ENCODE measurements at regions not wholly inside any gene's neighbourhood (a gene's known extent, or its start where the extent isn't known, plus 50 kb on each side); places are given as distances from the start of the nearest gene placed in this dataset.

DNA sequence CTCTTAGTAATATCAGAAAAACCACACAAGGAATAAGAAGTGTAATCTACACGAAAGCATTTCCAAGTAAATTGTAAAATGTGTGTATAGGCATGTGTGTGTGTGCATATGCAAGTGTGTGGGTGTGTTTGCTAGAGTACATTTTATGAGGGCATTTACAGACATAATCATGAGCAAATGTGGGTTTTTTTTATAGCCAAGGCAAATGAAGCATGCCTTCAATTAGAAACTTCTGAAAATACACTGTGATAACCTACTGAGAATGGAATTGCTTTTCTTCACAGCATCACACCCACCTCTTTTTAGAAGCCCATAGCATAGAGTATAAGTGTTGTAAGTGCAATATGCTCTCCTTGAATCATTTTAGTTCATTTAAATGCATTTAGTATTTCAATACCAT is 1721.1 kb downstream of the GRIK2 start (continued):
- no peak for TF ChIP-seq CHD4 (IDR thresholded peaks at IDR 0.05; ENCODE audit: borderline replicate concordance, low read length)
- no peak for TF ChIP-seq U2AF2 (IDR thresholded peaks at IDR 0.05; ENCODE audit: low read depth, low read length)
- no peak for TF ChIP-seq ZNF121 (CRISPR knock-in tag; IDR thresholded peaks at IDR 0.05)
- no peak for TF ChIP-seq FOXK2 (IDR thresholded peaks at IDR 0.05)
- TF ChIP-seq ZNF883 (CRISPR knock-in tag; IDR thresholded peaks at IDR 0.05; ENCODE audit: not compliant biosample characterization): no peak
- TF ChIP-seq ZMYM2 (CRISPR knock-in tag; IDR thresholded peaks at IDR 0.05): no peak
- no peak for TF ChIP-seq ZNF616 (CRISPR knock-in tag; IDR thresholded peaks at IDR 0.05; ENCODE audit: low read depth)
- TF ChIP-seq HNF4G (IDR thresholded peaks at IDR 0.05; ENCODE audit: borderline replicate concordance, low read depth, low read length): no peak
- TF ChIP-seq HNF4G (CRISPR knock-in tag; IDR thresholded peaks at IDR 0.05; ENCODE audit: borderline replicate concordance, low read depth): no peak
- TF ChIP-seq SNAI1 (CRISPR knock-in tag; IDR thresholded peaks at IDR 0.05; ENCODE audit: borderline replicate concordance): no peak
- no peak for TF ChIP-seq PHF5A (CRISPR knock-in tag; IDR thresholded peaks at IDR 0.05; ENCODE audit: low read depth, unreplicated experiment)
- TF ChIP-seq, protein P1, sequence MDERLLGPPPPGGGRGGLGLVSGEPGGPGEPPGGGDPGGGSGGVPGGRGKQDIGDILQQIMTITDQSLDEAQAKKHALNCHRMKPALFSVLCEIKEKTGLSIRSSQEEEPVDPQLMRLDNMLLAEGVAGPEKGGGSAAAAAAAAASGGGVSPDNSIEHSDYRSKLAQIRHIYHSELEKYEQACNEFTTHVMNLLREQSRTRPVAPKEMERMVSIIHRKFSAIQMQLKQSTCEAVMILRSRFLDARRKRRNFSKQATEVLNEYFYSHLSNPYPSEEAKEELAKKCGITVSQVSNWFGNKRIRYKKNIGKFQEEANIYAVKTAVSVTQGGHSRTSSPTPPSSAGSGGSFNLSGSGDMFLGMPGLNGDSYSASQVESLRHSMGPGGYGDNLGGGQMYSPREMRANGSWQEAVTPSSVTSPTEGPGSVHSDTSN (CRISPR knock-in tag; IDR thresholded peaks at IDR 0.05): no peak
- no peak for TF ChIP-seq TP53 (CRISPR knock-in tag; conservative IDR thresholded peaks at IDR 0.05)

DNA sequence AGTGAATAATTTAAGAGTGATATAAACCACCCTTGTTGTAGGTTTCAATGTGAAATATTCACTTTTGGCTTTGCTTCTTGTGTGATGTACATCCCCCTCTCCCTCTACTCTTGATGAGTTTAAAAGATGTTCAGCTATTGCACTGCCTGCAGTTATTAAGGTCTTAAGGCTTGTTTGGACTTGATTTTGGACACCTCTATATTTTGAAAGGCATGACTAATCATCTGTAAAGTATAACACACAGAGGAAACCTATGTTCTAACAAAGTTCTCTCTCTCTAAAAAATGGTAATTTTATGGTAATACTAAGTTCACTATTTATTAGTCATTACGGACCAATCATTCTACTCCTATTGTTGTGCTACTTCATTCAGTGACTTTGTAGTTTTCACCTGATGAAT is 1719.9 kb downstream of the GRIK2 start:
- no peaks in the 10 kb centered on the region for H3K27me3 ChIP-seq (ENCODE audit: control insufficient read depth in 1 of 2, insufficient read depth in 2 of 2, low read length in 2 of 2)
- no peaks in the 10 kb centered on the region for H3K4me1 ChIP-seq (ENCODE audit: insufficient read depth, low read length)
- no peak overlapping the region for H3K4me2 ChIP-seq (ENCODE audit: low read depth, low read length)
- DNase-seq (ENCODE audit: low spot score) (no peak), FAIRE-seq (no peak), ATAC-seq (no peak)
- intact Hi-C loops (cut with micrococcal nuclease; ENCODE audit: unreplicated experiment): no loop called here
- POLR2A ChIA-PET: no interaction called here
- no peak overlapping the region for H2AFZ ChIP-seq (ENCODE audit: low read length)
- CTCF ChIA-PET (ENCODE audit: low intra/inter-chr PET ratio, low total read pairs): no interaction called here
- 45% methylated on average over 1 of the region's 1 CpG for WGBS (ENCODE audit: low lambda C conversion rate)
- no peaks in the 10 kb centered on the region for H3K79me2 ChIP-seq (ENCODE audit: insufficient read depth, low read length)
- H3K9me3 ChIP-seq (ENCODE audit: low read length): no peaks in the 10 kb centered on the region
- H3K27ac ChIP-seq (ENCODE audit: extremely low read length, insufficient read depth, low read length): no peak overlapping the region
- in situ Hi-C loops (cut with HindIII; ENCODE audit: extremely low pct_ligation_motif_present, low pct_unique_long_range_greater_than_20kb): no loop called here
- TF ChIP-seq NFE2L1 (CRISPR knock-in tag; IDR thresholded peaks at IDR 0.05; ENCODE audit: borderline replicate concordance) (no peak), ZNF749 (CRISPR knock-in tag; IDR thresholded peaks at IDR 0.05; ENCODE audit: borderline replicate concordance) (no peak)
- TF ChIP-seq, protein P2, sequence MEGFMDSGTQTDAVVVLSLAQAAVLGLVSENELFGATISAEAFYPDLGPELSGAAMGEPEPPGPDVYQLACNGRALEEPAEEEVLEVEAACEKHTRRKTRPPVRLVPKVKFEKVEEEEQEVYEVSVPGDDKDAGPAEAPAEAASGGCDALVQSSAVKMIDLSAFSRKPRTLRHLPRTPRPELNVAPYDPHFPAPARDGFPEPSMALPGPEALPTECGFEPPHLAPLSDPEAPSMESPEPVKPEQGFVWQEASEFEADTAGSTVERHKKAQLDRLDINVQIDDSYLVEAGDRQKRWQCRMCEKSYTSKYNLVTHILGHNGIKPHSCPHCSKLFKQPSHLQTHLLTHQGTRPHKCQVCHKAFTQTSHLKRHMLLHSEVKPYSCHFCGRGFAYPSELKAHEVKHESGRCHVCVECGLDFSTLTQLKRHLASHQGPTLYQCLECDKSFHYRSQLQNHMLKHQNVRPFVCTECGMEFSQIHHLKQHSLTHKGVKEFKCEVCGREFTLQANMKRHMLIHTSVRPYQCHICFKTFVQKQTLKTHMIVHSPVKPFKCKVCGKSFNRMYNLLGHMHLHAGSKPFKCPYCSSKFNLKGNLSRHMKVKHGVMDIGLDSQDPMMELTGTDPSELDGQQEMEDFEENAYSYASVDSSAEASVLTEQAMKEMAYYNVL (CRISPR knock-in tag; IDR thresholded peaks at IDR 0.05; ENCODE audit: borderline replicate concordance): no peak
- H3K36me3 ChIP-seq (replicated peaks in 1 of 2; ENCODE audit: control insufficient read depth in 1 of 2, insufficient read depth in 2 of 2, low read length in 2 of 2): no peaks in the 10 kb centered on the region
- no peak overlapping the region for H3K9ac ChIP-seq (ENCODE audit: insufficient read depth, low read depth, low read length)
- H4K20me1 ChIP-seq (ENCODE audit: insufficient read depth, low read length): no peaks in the 10 kb centered on the region
- H3K4me3 ChIP-seq (replicated peaks in 1 of 3; ENCODE audit: insufficient read depth in 1 of 3, low read depth in 2 of 3, low read length in 3 of 3): no peak overlapping the region
- no TSS peak for BruUV-seq (replicated peaks)

Data from HepG2 (cell line).